ENCODE measurements at regions not wholly inside any gene's neighbourhood (a gene's known extent, or its start where the extent isn't known, plus 50 kb on each side); places are given as distances from the start of the nearest gene placed in this dataset.

DNA sequence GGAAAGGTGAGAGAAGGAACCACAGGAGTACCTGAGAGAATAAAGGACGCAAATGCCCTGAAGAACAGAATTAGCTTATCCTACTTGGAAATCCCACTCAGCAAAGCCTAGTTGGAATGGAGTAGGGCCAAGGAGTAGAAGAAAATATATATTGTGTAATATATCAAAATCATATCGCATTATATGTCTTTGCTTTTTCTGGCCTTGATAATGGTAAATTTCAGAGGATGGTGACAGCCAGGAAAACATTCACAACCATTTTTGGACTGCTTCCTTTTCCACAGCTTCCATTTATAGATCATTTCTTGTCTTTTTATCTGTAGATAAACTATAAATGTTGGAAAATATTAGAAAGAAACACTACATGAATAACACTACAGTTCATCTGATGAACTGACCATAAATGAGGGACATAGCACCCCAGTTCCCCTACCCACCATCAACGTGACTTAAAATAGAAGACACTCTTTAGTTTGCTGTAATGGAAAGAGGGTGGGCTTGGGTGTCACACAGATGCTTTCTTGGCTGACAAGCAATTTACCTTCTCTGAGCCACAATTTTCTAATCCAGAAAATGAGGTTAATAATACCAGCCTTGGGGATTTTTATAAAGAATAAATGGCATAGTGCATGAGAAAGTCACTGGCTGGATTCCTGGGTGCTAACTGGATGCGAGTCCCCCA, 569.6 kb downstream of the NTRK3 start:
- TF ChIP-seq SNAI2 (CRISPR knock-in tag; IDR thresholded peaks at IDR 0.05) (no peak), ZFP30 (CRISPR knock-in tag; IDR thresholded peaks at IDR 0.05) (no peak)
- TF ChIP-seq, protein P1, sequence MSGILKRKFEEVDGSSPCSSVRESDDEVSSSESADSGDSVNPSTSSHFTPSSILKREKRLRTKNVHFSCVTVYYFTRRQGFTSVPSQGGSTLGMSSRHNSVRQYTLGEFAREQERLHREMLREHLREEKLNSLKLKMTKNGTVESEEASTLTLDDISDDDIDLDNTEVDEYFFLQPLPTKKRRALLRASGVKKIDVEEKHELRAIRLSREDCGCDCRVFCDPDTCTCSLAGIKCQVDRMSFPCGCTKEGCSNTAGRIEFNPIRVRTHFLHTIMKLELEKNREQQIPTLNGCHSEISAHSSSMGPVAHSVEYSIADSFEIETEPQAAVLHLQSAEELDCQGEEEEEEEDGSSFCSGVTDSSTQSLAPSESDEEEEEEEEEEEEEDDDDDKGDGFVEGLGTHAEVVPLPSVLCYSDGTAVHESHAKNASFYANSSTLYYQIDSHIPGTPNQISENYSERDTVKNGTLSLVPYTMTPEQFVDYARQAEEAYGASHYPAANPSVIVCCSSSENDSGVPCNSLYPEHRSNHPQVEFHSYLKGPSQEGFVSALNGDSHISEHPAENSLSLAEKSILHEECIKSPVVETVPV (CRISPR knock-in tag; IDR thresholded peaks at IDR 0.05), result no peak

Measured in SK-N-SH treated with all-trans-retinoic acid at 6 μM for 48 hours (cell line).